ENCODE measurements at regions not wholly inside any gene's neighbourhood (a gene's known extent, or its start where the extent isn't known, plus 50 kb on each side); places are given as distances from the start of the nearest gene placed in this dataset.
A peak's percentile ranks its signal among the peaks of the same experiment; 100 is the strongest.

DNA sequence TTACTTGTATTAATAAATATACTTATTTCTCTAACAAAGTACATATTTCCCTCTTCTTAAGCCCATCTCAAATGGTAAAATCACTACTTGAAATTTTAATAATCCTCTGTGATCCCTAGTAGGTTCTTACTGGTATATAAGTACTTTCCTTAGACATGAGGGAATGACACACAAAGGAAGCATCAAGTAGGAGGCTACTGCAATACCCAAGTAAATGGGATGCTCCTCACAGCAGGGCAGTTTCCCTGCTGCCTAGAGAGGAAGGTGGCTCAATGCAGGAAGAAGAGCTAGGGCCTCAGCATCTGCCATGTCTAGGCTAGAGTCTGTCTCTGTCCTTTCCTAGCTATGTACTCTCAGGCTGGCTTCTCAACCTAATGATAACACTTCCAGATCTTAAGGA, 122.1 kb upstream of the DIPK2B start:
- Histone ChIP-seq H3K4me1 (ENCODE audit: control insufficient read depth, insufficient read depth, low read length) (no peaks in the 10 kb centered on the region), H3K36me3 (ENCODE audit: control insufficient read depth in 2 of 2, insufficient read depth in 1 of 2, low read length in 2 of 2) (no peaks in the 10 kb centered on the region), H3K9me3 (ENCODE audit: control insufficient read depth, insufficient read depth, low read depth, low read length) (no peaks in the 10 kb centered on the region), H3K4me3 (ENCODE audit: low read depth, low read length) (no peak overlapping the region), H3K27ac (ENCODE audit: extremely low read depth, low read depth, low read length) (no peak overlapping the region)
- TF ChIP-seq SETDB1 (IDR thresholded peaks at IDR 0.05; ENCODE audit: insufficient read length, low read length) (no peak), ZNF16 (tag by site-specific recombination; IDR thresholded peaks at IDR 0.05; ENCODE audit: low read depth) (no peak), ZNF433 (tag by site-specific recombination; IDR thresholded peaks at IDR 0.05; ENCODE audit: low read depth) (no peak), ZNF626 (tag by site-specific recombination; IDR thresholded peaks at IDR 0.05) (no peak), GLIS1 (tag by site-specific recombination; IDR thresholded peaks at IDR 0.05) (no peak), ZNF114 (tag by site-specific recombination; IDR thresholded peaks at IDR 0.05) (no peak), YY1 (tag by site-specific recombination; IDR thresholded peaks at IDR 0.05) (no peak), ZNF121 (tag by site-specific recombination; IDR thresholded peaks at IDR 0.05) (no peak), ZNF664 (tag by site-specific recombination; IDR thresholded peaks at IDR 0.05) (no peak), ZIC2 (tag by site-specific recombination; IDR thresholded peaks at IDR 0.05) (no peak), OSR2 (tag by site-specific recombination; IDR thresholded peaks at IDR 0.05) (no peak)
- TF ChIP-seq, protein P1, sequence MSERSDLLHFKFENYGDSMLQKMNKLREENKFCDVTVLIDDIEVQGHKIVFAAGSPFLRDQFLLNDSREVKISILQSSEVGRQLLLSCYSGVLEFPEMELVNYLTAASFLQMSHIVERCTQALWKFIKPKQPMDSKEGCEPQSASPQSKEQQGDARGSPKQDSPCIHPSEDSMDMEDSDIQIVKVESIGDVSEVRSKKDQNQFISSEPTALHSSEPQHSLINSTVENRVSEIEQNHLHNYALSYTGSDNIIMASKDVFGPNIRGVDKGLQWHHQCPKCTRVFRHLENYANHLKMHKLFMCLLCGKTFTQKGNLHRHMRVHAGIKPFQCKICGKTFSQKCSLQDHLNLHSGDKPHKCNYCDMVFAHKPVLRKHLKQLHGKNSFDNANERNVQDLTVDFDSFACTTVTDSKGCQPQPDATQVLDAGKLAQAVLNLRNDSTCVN (tag by site-specific recombination; optimal IDR thresholded peaks at IDR 0.05) = no peak
- CTCF ChIA-PET = interaction anchor here (0.5 to 3.3 kb wide), 12 partner anchors 10 to 1086 kb away, joined by 3 to 22 read pairs (median 3); no protein-coding TSS in a partner anchor
- POLR2A ChIA-PET = no interaction called here

GRCh38 chrX:45322382-45322781, 121.7 kb upstream of the DIPK2B start:
- TF ChIP-seq ZNF654 (tag by site-specific recombination; IDR thresholded peaks at IDR 0.05; ENCODE audit: low read depth) = peak; percentile 41; the same call in 1 of the 2 replicates
- 0 out of 2 replicates have a peak, but pooled peaks have one; percentile 21 for TF ChIP-seq CTCF (tag by site-specific recombination; IDR thresholded peaks at IDR 0.05)
- no peak for TF ChIP-seq ZNF560 (tag by site-specific recombination; IDR thresholded peaks at IDR 0.05; ENCODE audit: borderline replicate concordance)
- no peaks in the 10 kb centered on the region for H3K36me3 ChIP-seq (ENCODE audit: control insufficient read depth in 2 of 2, insufficient read depth in 1 of 2, low read length in 2 of 2)
- no peak overlapping the region for H3K4me3 ChIP-seq (ENCODE audit: low read depth, low read length)
- no peaks in the 10 kb centered on the region for H3K9me3 ChIP-seq (ENCODE audit: control insufficient read depth, insufficient read depth, low read depth, low read length)
- H3K4me1 ChIP-seq (ENCODE audit: control insufficient read depth, insufficient read depth, low read length) = no peaks in the 10 kb centered on the region
- ChIA-PET CTCF (interaction anchor here (0.5 to 3.3 kb wide), 14 partner anchors 10 to 1086 kb away, joined by 3 to 22 read pairs (median 3); no protein-coding TSS in a partner anchor), POLR2A (no interaction called here)
- no peak overlapping the region for H3K27ac ChIP-seq (ENCODE audit: extremely low read depth, low read depth, low read length)

DNA sequence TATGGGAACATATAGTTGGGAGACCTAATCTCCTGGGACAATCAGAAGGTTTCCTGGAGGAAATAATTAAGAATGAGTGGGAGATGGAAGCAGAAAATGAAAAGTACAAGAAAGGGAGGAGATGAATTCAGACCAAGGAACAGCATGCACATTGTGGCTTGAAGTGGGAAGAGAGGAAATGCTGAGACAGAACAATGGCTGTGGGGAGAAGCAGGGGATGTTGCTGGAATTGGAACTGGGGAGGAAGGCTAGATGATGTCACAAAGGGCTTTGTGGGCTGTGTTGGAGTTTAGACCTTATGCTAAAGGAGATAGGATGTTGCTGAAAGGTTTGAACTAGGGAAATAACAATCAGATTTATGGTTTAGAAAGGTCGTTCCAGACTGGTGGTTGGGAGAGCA, 119.5 kb upstream of the DIPK2B start:
- Histone ChIP-seq H3K4me3 (ENCODE audit: low read depth, low read length) (no peak overlapping the region), H3K4me1 (ENCODE audit: control insufficient read depth, insufficient read depth, low read length) (no peaks in the 10 kb centered on the region), H3K36me3 (ENCODE audit: control insufficient read depth in 2 of 2, insufficient read depth in 1 of 2, low read length in 2 of 2) (no peaks in the 10 kb centered on the region), H3K27ac (ENCODE audit: extremely low read depth, low read depth, low read length) (no peak overlapping the region), H3K9me3 (ENCODE audit: control insufficient read depth, insufficient read depth, low read depth, low read length) (no peaks in the 10 kb centered on the region)
- CTCF ChIA-PET = no interaction called here
- POLR2A ChIA-PET = no interaction called here
- TF ChIP-seq CTCF (tag by site-specific recombination; IDR thresholded peaks at IDR 0.05) (no peak), HOXD13 (CRISPR knock-in tag; IDR thresholded peaks at IDR 0.05; ENCODE audit: borderline replicate concordance) (no peak)

Data from HEK293 (cell line).